Urinary bladder (tissue), 3 donors: ENCODE measurements at regions not wholly inside any gene's neighbourhood (a gene's known extent, or its start where the extent isn't known, plus 50 kb on each side); places are given as distances from the start of the nearest gene placed in this dataset.
"Not testable (repeated sequence)": the region's sequence is repeated elsewhere in the genome, so short reads cannot be mapped to it uniquely, and the experiment has no call there.

Source experiments
- DNase-seq: peaks from one replicate; pipeline ENCODE4 v3.0.0-alpha.2; 2015; ENCODE audit errors: extremely low spot score
- H3K27ac ChIP-seq: one replicate; pipeline ENCODE4 v1.5.1; 2013; ENCODE audit warnings: low read depth, mild to moderate bottlenecking, moderate library complexity
- H3K36me3 ChIP-seq: one replicate; pipeline ENCODE4 v1.6.1; 2013; ENCODE audit warnings: mild to moderate bottlenecking, moderate library complexity; ENCODE audit not compliant: insufficient read depth
- H3K4me1 ChIP-seq: one replicate; pipeline ENCODE4 v1.6.1; 2013; ENCODE audit warnings: mild to moderate bottlenecking, moderate library complexity; ENCODE audit not compliant: insufficient read depth
- H3K4me3 ChIP-seq: one replicate; pipeline ENCODE4 v1.5.1; 2013; ENCODE audit warnings: low read depth, low read length
- WGBS: extraction: QIAGEN DNeasy Blood & Tissue Kit; methylation state at CpG from one replicate; pipeline ENCODE4 v1.1.7; 2013; 5-methylcytosine and 5-hydroxymethylcytosine counted together
- donor health status: healthy with polysubstance abuse.
- donor health status: healthy.

DNA sequence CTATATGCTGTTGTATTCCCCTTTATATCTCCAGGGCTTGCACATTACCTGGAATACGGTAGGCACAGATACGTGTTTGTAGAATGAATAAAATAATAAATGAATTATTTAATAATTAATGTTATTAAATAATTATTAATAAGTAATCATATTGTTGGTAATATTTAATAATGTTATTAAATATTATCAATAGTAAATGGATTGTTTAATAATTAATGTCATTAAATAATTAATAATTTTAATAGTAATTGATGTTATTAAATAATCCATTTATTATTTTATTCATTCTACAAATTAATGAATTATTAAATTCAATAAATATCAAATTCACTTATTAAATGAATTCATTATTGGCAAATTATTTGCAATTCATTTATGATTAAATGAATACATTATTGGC is 175.1 kb downstream of the MATN1 start:
- DNase-seq: no peak
- Histone ChIP-seq H3K36me3 (no peaks in the 10 kb centered on the region), H3K4me3 (no peak overlapping the region), H3K27ac (no peak overlapping the region), H3K4me1 (no peaks in the 10 kb centered on the region)
- 90% methylated on average over 2 of the region's 2 CpGs for WGBS

DNA sequence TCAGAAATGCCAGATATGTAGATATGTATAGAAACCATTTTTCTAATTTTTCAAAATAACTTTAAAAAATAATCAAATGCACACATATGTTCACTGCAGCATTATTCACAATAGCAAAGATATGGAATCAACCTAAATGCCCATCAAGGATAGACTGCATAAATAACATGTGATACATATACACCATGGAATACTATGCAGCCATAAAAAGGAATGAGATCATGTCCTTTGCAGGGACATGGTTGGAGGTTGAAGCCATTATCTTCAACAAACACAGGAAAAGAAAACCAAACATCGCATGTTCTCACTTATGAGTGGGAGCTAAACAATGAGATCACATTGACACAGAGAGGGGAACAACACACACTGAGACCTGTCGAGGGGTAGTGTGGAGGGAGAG is 176.1 kb downstream of the MATN1 start:
- not testable (repeated sequence) for H3K4me1 ChIP-seq, DNase-seq, H3K36me3 ChIP-seq, H3K27ac ChIP-seq, H3K4me3 ChIP-seq
- WGBS: 72% methylated on average over 2 of the region's 2 CpGs

DNA sequence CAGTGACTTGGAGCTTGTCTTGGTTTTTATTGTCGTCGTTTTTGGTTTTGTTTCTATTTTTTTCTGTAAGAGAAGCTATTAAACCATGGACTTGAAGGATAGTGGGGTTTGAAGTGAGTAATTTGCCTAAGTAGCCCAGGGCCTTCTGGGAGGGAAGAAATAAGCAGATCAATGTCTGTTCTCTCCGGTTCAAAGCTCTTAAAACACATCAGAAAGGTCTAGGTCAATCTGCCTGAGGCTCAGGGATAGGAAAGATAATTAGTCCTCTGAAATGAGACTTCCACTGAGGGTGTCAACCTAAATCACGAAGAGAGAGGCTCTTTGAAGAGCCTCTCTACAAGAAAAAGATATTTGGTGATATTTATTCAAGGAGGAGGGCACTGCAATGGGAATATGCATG is 178.0 kb downstream of the MATN1 start:
- H3K4me1 ChIP-seq: no peaks in the 10 kb centered on the region
- DNase-seq: no peak
- no peaks in the 10 kb centered on the region for H3K36me3 ChIP-seq
- no peak overlapping the region for H3K27ac ChIP-seq
- 18% methylated on average over 4 of the region's 4 CpGs for WGBS
- no peak overlapping the region for H3K4me3 ChIP-seq

DNA sequence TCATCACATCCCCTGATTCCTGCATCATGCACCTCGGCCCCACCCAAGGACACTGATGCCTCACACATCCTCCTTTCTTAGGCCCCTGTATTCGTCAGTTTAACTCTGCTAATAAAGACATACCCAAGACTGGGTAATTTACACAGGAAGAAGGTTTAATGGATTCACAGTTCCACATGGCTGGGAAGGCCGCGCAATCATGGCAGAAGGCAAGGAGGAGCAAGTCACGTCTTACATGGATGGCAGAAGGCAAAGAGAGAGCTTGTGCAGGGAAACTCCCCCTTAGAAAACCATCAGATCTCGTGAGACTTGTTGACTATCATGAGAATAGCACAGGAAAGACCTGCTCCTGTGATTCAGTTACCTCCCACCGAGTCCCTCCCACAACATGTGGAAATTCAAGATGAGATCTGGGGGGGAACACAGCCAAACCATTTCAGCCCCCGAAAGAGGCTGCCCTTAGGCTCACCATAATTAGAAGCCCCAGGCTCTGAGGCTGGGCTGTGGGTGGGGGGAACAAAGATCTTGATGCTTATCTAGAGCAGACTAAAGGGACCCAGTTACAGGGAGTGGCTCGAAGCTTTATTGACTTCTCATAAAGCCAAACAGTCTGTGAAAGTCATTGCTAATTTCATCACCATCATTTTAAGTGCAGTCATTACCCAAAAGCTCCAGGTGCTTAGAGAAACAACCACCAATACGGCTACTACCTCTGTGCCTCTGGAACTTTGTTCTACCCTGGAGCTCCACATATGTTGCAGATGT is 181.5 kb downstream of the MATN1 start:
- Histone ChIP-seq H3K36me3 (no peaks in the 10 kb centered on the region), H3K4me1 (no peaks in the 10 kb centered on the region), H3K27ac (no peak overlapping the region), H3K4me3 (no peak overlapping the region)
- DNase-seq: no peak
- WGBS: 74% methylated on average over 10 of the region's 10 CpGs

DNA sequence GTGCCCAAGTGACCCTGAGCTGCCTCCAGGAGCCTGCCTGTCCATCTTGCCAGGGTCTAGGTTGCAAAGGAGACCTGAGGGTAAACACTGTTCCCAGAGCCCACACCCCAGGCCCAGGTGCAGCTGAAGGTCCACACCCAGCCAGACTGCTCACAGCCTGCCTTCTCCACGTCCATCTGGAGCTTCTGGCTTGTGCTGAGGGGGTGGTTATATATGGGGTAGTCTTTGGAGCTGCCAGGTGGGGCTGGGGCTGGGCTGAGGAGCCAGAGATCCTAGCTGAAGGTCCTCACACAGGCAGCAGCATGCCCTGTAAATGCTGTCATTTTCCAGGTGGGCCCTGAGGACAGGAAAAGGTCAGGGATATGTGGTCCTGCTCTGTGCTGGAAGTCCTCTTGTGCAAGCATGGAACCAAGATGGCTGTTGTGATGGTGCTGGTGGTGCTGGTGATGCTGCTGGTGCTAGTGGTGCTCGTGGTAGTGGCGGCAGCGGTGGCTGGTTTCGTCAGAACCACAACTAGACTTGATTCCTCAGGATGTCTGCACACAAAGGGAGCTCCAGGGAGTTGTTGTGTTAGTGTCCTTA is 182.7 kb downstream of the MATN1 start:
- WGBS: 69% methylated on average over 5 of the region's 5 CpGs

DNA sequence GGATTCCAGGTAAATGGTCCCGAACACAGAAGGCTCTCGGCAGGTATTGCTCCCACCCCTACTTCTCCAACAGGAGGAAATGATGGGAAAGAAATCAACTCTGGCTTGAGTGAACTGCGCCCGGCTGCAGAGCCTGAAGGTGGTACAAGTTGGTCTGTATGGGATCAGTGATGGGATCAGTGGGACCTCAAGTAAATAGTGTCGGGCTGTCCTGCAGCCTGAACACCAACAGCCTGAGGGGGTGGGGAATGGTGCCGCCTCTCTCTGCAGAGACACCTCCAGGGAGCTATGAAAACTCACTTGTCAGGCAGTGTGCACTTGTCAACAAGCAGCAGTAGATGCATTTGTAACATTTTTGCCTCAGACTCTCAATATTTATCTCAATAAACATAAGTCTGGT is 183.5 kb downstream of the MATN1 start:
- WGBS: 74% methylated on average over 6 of the region's 6 CpGs
- no peak overlapping the region for H3K27ac ChIP-seq
- no peaks in the 10 kb centered on the region for H3K36me3 ChIP-seq
- H3K4me1 ChIP-seq: no peaks in the 10 kb centered on the region
- H3K4me3 ChIP-seq: no peak overlapping the region
- no peak for DNase-seq

More for the DNA sequence above, 182.7 kb downstream of the MATN1 start:
- no peak for DNase-seq
- Histone ChIP-seq H3K27ac (no peak overlapping the region), H3K36me3 (no peaks in the 10 kb centered on the region), H3K4me1 (no peaks in the 10 kb centered on the region), H3K4me3 (no peak overlapping the region)

DNA sequence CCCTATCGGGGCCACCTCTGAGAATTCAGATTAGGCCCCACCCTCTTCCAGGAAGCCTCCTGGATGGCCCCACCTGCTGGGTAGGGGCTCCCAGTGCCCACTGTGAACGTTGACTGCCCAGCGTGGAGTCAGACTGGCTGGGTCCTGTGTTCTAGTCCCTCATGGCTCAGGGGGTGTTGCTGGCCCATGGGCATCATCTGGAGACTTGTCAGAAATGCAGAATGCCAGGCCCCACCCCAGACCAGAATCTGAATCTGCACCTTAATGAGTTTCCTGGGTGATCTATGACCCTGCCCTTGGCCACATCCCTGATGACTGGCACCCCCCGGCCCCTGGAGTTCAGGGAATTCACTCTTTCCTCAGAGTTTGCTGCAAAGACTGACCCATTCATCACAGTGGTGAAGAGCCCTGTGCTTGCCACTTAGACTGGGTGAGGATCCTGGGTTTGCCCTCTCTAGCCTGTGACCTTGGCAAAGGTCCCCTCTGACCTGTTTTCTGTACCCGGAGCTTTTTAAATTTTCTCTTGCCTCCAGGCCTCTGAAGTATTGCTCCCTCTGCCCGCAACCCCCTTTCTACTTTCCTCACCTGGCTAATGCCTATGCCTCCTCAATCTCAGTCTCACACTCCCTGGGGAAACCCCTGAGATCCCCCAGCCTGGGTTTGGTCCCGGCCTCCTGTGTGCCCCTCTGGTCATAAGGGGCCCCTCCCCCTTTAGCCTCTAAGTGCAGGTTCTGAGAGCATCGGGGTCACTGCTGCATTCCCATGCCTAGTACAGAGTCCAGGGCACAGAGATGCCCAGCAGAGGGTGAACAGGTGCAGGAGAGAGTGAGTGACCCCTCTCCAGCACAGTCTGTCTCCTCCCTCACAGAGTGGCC is 184.2 kb downstream of the MATN1 start:
- DNase-seq: no peak
- 68% methylated on average over 8 of the region's 8 CpGs for WGBS
- H3K4me1 ChIP-seq: no peaks in the 10 kb centered on the region
- no peaks in the 10 kb centered on the region for H3K36me3 ChIP-seq
- H3K4me3 ChIP-seq: no peak overlapping the region
- H3K27ac ChIP-seq: no peak overlapping the region

DNA sequence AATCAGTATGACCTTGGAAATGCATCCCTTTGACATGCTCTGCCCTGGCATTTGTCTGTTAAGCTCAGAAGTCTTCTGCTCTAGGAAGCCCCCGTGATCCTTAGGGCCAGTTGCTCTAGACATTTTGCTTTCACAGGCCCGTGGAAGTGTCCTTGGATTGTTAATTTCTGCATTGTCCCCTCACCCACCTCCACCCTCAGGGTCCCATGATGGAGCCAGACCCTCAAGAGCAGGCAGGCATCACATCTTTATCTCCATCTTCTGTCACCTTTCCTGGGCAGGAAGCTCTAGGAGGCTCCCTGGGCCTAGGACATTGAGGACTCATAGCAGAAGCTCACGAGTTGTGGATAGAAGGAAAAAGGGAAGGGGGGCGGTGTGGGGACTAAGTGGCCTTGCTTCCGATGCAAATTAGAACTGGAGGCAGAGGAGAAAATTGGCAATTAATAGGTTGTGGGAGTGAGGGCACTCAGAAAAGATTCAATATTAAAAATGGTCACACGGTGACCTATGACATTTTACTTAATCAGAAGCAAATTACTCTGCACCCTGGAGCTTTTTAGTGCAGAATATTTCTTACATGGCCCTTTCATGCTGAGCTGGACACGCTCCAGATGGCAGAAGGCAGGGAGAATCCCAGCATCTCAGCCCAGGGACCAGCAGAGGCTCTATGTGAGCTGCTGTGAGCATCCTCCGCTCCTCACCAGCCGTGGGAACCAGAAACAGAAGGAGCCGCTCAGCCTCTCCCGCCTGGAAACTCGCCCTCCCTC is 185.0 kb downstream of the MATN1 start:
- DNase-seq: no peak
- H3K27ac ChIP-seq: no peak overlapping the region
- no peaks in the 10 kb centered on the region for H3K36me3 ChIP-seq
- WGBS: 69% methylated on average over 12 of the region's 12 CpGs
- H3K4me3 ChIP-seq: no peak overlapping the region
- H3K4me1 ChIP-seq: no peaks in the 10 kb centered on the region

DNA sequence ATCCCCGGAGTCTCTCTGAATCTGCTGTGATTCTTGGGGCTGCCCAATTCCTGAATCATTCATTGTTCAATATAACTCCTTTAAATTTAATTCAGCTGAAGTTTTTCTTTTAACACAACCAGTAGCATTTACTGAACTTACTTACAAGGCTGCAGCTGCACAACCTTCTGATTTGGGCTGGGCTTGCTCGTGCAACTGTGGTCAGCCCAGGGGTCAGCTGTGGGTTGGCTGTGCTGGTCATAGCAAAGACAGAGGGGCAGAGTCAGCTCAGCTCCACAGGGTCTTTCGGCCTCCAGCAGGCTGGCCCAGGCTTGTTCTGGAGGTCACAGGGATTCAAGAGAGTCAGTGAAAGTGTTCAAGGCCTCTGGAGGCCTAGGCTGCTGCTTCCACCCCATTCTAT is 186.1 kb downstream of the MATN1 start:
- H3K4me1 ChIP-seq: no peaks in the 10 kb centered on the region
- H3K36me3 ChIP-seq: no peaks in the 10 kb centered on the region
- H3K4me3 ChIP-seq: no peak overlapping the region
- WGBS: 76% methylated on average over 3 of the region's 3 CpGs
- no peak overlapping the region for H3K27ac ChIP-seq
- DNase-seq: no peak

DNA sequence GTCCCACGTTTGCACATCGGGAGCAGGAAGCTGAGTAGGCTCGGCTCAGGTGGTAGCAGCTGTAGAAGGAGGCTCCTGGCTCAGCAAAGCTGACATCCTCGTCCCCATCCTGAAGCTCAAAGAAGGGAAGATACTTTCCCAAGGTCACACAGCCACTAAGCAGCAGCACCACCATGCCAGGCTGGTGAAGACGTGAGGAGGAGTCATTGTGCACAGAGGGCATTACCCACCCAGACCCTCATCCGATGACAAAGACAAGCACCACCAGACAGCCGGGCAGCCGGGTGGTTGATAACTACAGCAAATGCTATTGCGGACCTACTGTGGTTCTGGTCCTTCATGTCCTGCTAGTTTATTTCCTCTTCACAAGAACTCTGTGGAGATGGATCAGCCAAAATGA is 186.9 kb downstream of the MATN1 start:
- DNase-seq: no peak
- 85% methylated on average over 9 of the region's 9 CpGs for WGBS
- no peak overlapping the region for H3K4me3 ChIP-seq
- no peaks in the 10 kb centered on the region for H3K4me1 ChIP-seq
- no peaks in the 10 kb centered on the region for H3K36me3 ChIP-seq
- H3K27ac ChIP-seq: no peak overlapping the region

DNA sequence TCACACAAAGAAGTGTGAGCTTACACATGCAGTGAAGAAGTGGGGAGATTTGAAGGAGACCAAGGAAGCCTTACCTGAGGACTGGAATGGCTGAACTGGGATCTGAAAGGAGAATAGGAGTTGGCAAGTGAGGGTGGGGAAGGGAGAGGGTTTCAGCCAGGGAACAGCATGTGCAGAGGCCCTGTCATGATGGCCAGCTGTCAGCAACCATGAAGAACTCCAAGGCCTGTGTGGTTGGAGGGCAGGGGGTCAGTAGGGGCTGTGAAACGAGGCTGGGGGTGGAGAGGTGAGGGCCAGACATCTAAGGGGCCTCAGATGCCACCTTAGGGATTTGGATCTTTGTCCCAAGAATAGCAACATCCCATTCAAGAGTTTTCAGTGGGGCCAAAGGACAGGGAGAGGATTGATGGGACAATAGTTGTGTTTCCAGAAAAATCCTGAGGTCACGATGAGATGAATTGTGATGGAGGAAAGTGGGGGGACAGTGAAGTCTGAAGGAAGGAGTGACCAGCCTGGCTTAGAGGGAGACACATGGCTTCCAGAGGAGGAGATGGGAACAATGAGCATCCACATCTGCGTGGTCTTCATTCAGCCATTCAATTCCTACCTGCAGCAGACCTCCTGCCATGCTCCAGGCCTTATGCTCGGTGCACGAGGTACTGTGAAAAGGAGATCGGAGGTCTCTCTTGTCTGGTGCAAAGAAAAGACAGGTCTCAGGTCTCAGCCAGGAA is 187.6 kb downstream of the MATN1 start:
- 64% methylated on average over 6 of the region's 6 CpGs for WGBS
- DNase-seq: no peak
- H3K27ac ChIP-seq: no peak overlapping the region
- no peak overlapping the region for H3K4me3 ChIP-seq
- no peaks in the 10 kb centered on the region for H3K4me1 ChIP-seq
- no peaks in the 10 kb centered on the region for H3K36me3 ChIP-seq

DNA sequence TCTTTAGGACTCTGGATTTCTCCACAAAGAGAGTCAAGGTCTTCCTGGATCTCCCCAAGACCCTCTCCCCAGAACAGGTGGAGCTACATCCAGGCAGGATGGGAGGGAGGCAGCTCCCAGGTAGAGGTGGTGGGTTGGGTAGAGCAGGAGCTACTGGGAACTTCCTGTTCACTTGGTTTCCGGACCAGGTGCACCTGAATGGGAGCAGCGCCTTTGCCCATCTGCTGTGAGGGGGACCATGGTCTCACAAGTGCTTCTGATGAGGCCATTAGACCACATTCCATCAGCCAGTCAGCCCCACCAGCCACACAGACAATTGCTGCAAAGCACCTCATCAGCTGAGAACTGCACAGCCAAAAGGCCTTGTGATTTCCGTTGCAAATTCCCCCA is 188.8 kb downstream of the MATN1 start:
- DNase-seq: no peak
- no peak overlapping the region for H3K4me3 ChIP-seq
- H3K4me1 ChIP-seq: no peaks in the 10 kb centered on the region
- no peak overlapping the region for H3K27ac ChIP-seq
- H3K36me3 ChIP-seq: no peaks in the 10 kb centered on the region
- WGBS: 60% methylated on average over 3 of the region's 3 CpGs
